Chondrocyte (in vitro differentiated cells): ENCODE measurements at regions not wholly inside any gene's neighbourhood (a gene's known extent, or its start where the extent isn't known, plus 50 kb on each side); places are given as distances from the start of the nearest gene placed in this dataset.
"Not testable (repeated sequence)": the region's sequence is repeated elsewhere in the genome, so short reads cannot be mapped to it uniquely, and the experiment has no call there.

Source experiments
- DNase-seq: peaks from one replicate; pipeline ENCODE4 v3.0.0; 2021; ENCODE audit warnings: mixed read lengths, low spot score
- H3K27ac Mint-ChIP-seq: one replicate; pipeline ENCODE4 v1.8.0; 2021; ENCODE audit warnings: mild to moderate bottlenecking, moderate library complexity, mixed read lengths; ENCODE audit not compliant: unreplicated experiment
- H3K27me3 Mint-ChIP-seq: 2 replicates; pipeline ENCODE4 v1.8.0; 2021; ENCODE audit warnings: low read depth, mixed read lengths
- H3K36me3 Mint-ChIP-seq: 2 replicates; pipeline ENCODE4 v1.8.0; 2021; ENCODE audit warnings: low read depth, mixed read lengths
- H3K4me1 Mint-ChIP-seq: 2 replicates; pipeline ENCODE4 v1.8.0; 2021; ENCODE audit warnings: low read depth, mild to moderate bottlenecking, mixed read lengths
- H3K4me3 Mint-ChIP-seq: one replicate; pipeline ENCODE4 v1.8.0; 2021; ENCODE audit warnings: mild to moderate bottlenecking, moderate library complexity, mixed read lengths; ENCODE audit not compliant: unreplicated experiment
- H3K9me3 Mint-ChIP-seq: 2 replicates; pipeline ENCODE4 v1.8.0; 2021; ENCODE audit warnings: low read depth, mixed read lengths
- TF ChIP-seq, protein P1 (sequence below): fragments of 200-600 bp; sonication (generic); IDR thresholded peaks from 2 replicates; pipeline ENCODE4 v1.5.0; 2021; ENCODE audit warnings: antibody characterized with exemption, mild to moderate bottlenecking, moderate library complexity

DNA sequence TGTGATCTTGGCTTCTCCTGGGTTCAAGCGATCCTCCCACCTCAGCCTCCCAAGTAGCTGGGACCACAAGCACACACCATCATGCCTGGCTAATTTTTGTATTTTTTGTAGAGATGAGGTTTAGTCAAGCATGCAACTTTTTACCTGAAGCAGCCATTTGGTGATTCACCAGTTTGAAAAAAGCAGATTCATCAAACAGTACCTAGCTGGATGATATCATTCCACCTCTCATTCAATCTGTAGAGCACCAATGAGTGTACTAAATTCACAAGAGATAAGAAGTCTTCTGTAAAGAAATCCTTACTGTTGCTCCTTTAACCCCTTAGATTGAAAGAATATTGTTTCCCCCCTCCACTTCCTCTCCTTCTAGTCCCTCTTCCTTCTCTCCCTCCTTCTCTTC, 261.1 kb upstream of the RFC3 start:
- TF ChIP-seq, protein P1, sequence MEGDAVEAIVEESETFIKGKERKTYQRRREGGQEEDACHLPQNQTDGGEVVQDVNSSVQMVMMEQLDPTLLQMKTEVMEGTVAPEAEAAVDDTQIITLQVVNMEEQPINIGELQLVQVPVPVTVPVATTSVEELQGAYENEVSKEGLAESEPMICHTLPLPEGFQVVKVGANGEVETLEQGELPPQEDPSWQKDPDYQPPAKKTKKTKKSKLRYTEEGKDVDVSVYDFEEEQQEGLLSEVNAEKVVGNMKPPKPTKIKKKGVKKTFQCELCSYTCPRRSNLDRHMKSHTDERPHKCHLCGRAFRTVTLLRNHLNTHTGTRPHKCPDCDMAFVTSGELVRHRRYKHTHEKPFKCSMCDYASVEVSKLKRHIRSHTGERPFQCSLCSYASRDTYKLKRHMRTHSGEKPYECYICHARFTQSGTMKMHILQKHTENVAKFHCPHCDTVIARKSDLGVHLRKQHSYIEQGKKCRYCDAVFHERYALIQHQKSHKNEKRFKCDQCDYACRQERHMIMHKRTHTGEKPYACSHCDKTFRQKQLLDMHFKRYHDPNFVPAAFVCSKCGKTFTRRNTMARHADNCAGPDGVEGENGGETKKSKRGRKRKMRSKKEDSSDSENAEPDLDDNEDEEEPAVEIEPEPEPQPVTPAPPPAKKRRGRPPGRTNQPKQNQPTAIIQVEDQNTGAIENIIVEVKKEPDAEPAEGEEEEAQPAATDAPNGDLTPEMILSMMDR, result no peak
- Mint-ChIP-seq H3K4me3 (no peak overlapping the region), H3K36me3 (no peaks in the 10 kb centered on the region)

DNA sequence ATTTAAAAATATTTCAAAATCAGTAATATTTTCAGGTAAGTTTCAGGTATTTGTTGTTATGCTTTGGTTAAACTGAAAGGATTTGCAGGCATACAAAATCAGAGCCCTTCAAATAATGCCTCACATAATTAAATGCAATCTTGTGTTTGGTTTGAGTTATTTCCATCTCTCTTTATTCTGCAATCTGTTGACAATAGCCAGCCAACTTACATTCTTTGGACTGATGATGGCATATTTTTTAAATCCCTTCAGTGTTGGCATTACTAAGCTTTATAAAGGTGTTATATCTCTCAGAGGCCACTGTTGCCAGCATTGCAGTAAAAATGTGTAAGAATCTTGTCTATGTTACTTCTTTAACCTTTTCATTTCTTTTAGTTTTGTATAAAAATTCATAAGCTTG, 257.2 kb upstream of the RFC3 start:
- H3K27me3 Mint-ChIP-seq, result no peaks in the 10 kb centered on the region
- peaks cover 23% of the 10 kb centered on the region for H3K4me1 Mint-ChIP-seq
- DNase-seq, result no peak
- H3K36me3 Mint-ChIP-seq, result no peaks in the 10 kb centered on the region
- no peak overlapping the region for H3K4me3 Mint-ChIP-seq
- TF ChIP-seq, protein P1, result peak; percentile 11
- no peaks in the 10 kb centered on the region for H3K9me3 Mint-ChIP-seq
- H3K27ac Mint-ChIP-seq, result no peak overlapping the region

More for the DNA sequence above, 261.1 kb upstream of the RFC3 start:
- DNase-seq, result no peak
- Mint-ChIP-seq H3K4me1 (peaks cover 36% of the 10 kb centered on the region), H3K9me3 (no peaks in the 10 kb centered on the region), H3K27me3 (no peaks in the 10 kb centered on the region), H3K27ac (no peak overlapping the region)

DNA sequence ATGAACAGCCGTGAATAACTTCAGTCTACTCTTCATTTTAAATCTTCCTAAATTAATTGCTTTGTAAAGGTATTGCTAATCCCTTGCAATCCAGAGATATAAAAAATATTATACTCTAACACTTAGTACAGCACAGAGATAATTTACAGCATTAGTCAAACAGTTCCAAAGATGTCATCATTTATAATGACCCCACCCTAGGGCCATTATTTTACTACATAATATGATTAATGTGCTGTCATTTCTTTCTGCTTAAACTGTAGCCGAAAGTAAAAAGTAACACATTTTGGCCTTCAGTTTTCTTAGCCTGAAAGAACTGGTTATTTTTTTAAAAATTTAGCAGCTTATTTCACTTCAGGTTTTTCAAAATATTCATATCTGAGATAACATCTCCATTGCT, 256.3 kb upstream of the RFC3 start:
- no peaks in the 10 kb centered on the region for H3K9me3 Mint-ChIP-seq
- H3K4me3 Mint-ChIP-seq, result no peak overlapping the region
- H3K27me3 Mint-ChIP-seq, result no peaks in the 10 kb centered on the region
- no peak for DNase-seq
- peak overlapping the region; percentile 24 for H3K27ac Mint-ChIP-seq
- H3K36me3 Mint-ChIP-seq, result no peaks in the 10 kb centered on the region
- H3K4me1 Mint-ChIP-seq, result peaks cover 16% of the 10 kb centered on the region
- TF ChIP-seq, protein P1, result no peak

DNA sequence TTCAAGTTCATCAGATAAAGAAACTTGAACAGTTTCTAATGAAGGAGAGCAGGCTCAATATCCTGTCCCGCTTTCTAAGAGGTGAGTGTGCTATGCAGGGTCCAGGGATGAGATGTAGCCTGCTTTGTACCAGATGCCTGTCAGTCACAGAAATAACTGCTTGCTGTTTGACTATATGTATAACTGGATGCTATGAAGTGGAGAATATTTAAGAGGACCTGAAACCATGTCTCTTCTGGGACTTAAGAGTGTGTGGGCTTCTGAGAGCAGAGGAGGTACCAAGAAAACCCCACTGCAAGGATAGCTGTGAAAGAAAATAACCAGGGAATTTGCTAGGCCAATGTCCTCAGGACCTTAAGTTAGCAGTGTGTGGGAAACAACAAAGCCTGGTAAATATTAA, 246.3 kb upstream of the RFC3 start:
- TF ChIP-seq, protein P1, result no peak
- Mint-ChIP-seq H3K4me3 (no peak overlapping the region), H3K9me3 (peaks cover 6% of the 10 kb centered on the region), H3K4me1 (no peaks in the 10 kb centered on the region), H3K27ac (no peak overlapping the region), H3K27me3 (no peaks in the 10 kb centered on the region), H3K36me3 (no peaks in the 10 kb centered on the region)
- DNase-seq, result no peak

DNA sequence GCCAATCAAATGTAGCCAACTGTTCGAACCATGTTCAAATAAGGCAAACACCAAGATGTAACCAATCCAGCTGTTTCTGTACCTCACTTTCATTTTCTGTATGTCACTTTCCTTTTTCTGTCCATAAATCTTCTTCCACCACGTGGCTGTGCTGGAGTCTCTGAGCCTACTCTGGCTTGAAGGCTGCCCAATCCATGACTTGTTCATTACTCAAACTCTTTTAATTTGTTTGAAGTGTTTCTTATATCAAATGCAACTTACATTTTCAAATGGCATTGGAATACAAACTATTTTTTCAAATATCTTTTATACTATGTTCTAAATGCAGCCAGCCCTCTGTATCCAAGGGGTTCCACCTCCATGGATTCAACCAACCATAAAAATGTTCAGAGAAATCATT, 245.6 kb upstream of the RFC3 start:
- not testable (repeated sequence) for H3K9me3 Mint-ChIP-seq, H3K4me3 Mint-ChIP-seq, H3K27me3 Mint-ChIP-seq, H3K27ac Mint-ChIP-seq, H3K36me3 Mint-ChIP-seq, H3K4me1 Mint-ChIP-seq, DNase-seq

DNA sequence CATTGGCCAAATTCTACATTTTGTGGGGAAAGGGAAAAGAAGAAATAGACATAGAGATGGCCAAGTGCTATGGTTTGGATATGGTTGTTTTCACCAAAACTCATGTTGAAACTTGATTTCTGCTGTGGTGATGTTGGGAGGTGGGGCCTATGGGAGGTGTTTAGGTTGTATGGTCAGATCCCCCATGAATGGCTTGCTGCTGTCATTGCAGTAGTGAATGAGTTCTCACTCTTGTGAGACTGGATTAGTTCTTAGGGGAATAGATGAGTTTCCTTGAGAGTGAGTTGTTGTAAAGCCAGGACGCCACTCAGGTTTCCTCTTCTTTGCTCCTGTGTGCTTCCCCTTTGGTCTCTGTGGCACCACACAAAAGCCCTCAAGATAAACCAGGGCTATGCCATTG, 242.6 kb upstream of the RFC3 start:
- TF ChIP-seq, protein P1, result no peak
- no peaks in the 10 kb centered on the region for H3K36me3 Mint-ChIP-seq
- H3K4me3 Mint-ChIP-seq, result no peak overlapping the region
- H3K27ac Mint-ChIP-seq, result no peak overlapping the region
- no peak for DNase-seq
- H3K4me1 Mint-ChIP-seq, result peaks cover 8% of the 10 kb centered on the region
- peaks cover 6% of the 10 kb centered on the region for H3K9me3 Mint-ChIP-seq
- no peaks in the 10 kb centered on the region for H3K27me3 Mint-ChIP-seq
